ENCODE measurements at regions not wholly inside any gene's neighbourhood (a gene's known extent, or its start where the extent isn't known, plus 50 kb on each side); places are given as distances from the start of the nearest gene placed in this dataset.
"Not testable (repeated sequence)": the region's sequence is repeated elsewhere in the genome, so short reads cannot be mapped to it uniquely, and the experiment has no call there.

GRCh38 chr7:66458991-66459390 lies 169.7 kb upstream of the KCTD7 start:
- not testable (repeated sequence) for DNase-seq (ENCODE audit: low spot score)

GRCh38 chr7:66459783-66460413 lies 168.8 kb upstream of the KCTD7 start:
- DNase-seq (ENCODE audit: low spot score): not testable (repeated sequence)

- DNase-seq (ENCODE audit: low spot score): peak; percentile 42
Observed at GRCh38 chr7:66460921-66461361, 167.7 kb upstream of the KCTD7 start.

GRCh38 chr7:66461397-66461796 lies 167.3 kb upstream of the KCTD7 start:
- not testable (repeated sequence) for DNase-seq (ENCODE audit: low spot score)

GRCh38 chr7:66462831-66463230 lies 165.8 kb upstream of the KCTD7 start:
- not testable (repeated sequence) for DNase-seq (ENCODE audit: low spot score)

GRCh38 chr7:66464059-66464458 lies 164.6 kb upstream of the KCTD7 start:
- no peak for DNase-seq (ENCODE audit: low spot score)

GRCh38 chr7:66466081-66466600 lies 162.5 kb upstream of the KCTD7 start:
- DNase-seq (ENCODE audit: low spot score): no peak

- DNase-seq (ENCODE audit: low spot score): no peak
Observed at GRCh38 chr7:66467887-66468286, 160.8 kb upstream of the KCTD7 start.

- DNase-seq (ENCODE audit: low spot score): not testable (repeated sequence)
Observed at GRCh38 chr7:66473064-66473463, 155.6 kb upstream of the KCTD7 start.

- no peak for DNase-seq (ENCODE audit: low spot score)
Observed at GRCh38 chr7:66474441-66474840, 154.2 kb upstream of the KCTD7 start.

- DNase-seq (ENCODE audit: low spot score): not testable (repeated sequence)
Observed at GRCh38 chr7:66476056-66476455, 152.6 kb upstream of the KCTD7 start.

GRCh38 chr7:66477822-66478397 lies 150.8 kb upstream of the KCTD7 start:
- DNase-seq (ENCODE audit: low spot score): not testable (repeated sequence)

GRCh38 chr7:66481229-66481628 lies 147.5 kb upstream of the KCTD7 start:
- not testable (repeated sequence) for DNase-seq (ENCODE audit: low spot score)

GRCh38 chr7:66489065-66489464 lies 139.6 kb upstream of the KCTD7 start:
- DNase-seq (ENCODE audit: low spot score): not testable (repeated sequence)

- DNase-seq (ENCODE audit: low spot score): not testable (repeated sequence)
Observed at GRCh38 chr7:66489741-66490140, 138.9 kb upstream of the KCTD7 start.

GRCh38 chr7:66490979-66491378 lies 137.7 kb upstream of the KCTD7 start:
- DNase-seq (ENCODE audit: low spot score): not testable (repeated sequence)

- DNase-seq (ENCODE audit: low spot score): not testable (repeated sequence)
Observed at GRCh38 chr7:66492405-66492804, 136.3 kb upstream of the KCTD7 start.

- DNase-seq (ENCODE audit: low spot score): peak; percentile 98
Observed at GRCh38 chr7:66493235-66494205, 135.2 kb upstream of the KCTD7 start.

- no peak for DNase-seq (ENCODE audit: low spot score)
Observed at GRCh38 chr7:66497346-66497745, 131.3 kb upstream of the KCTD7 start.

GRCh38 chr7:66500087-66500486 lies 128.6 kb upstream of the KCTD7 start:
- peak; percentile 15 for DNase-seq (ENCODE audit: low spot score)

- no peak for DNase-seq (ENCODE audit: low spot score)
Observed at GRCh38 chr7:66502230-66503035, 126.2 kb upstream of the KCTD7 start.

GRCh38 chr7:66503036-66503370 lies 125.7 kb upstream of the KCTD7 start:
- no peak for DNase-seq (ENCODE audit: low spot score)

Data from activated CD4-positive, alpha-beta T cell treated with anti-CD3 and anti-CD28 coated beads, Interleukin-2, Interleukin-4, amounts not matched to agents 100 ng/mL and 50 ng/mL, durations not matched to agents 16 hours and 8 hours (primary cell).